ENCODE measurements at regions not wholly inside any gene's neighbourhood (a gene's known extent, or its start where the extent isn't known, plus 50 kb on each side); places are given as distances from the start of the nearest gene placed in this dataset.

GRCh38 chr14:46058964-46059563 is 592.5 kb downstream of the RPL10L start:
- no peak for TF ChIP-seq POLR2A (IDR thresholded peaks at IDR 0.05; ENCODE audit: low read depth, low read length)
- no peak for TF ChIP-seq CTCF (conservative IDR thresholded peaks at IDR 0.05; ENCODE audit: low read depth, low read length)
- no peak for TF ChIP-seq RFX5 (IDR thresholded peaks at IDR 0.05; ENCODE audit: low read depth, low read length)
- TF ChIP-seq CEBPB (IDR thresholded peaks at IDR 0.05; ENCODE audit: low read depth, low read length) = no peak
- no peak for TF ChIP-seq USF2 (IDR thresholded peaks at IDR 0.05; ENCODE audit: low read depth, low read length)
- TF ChIP-seq SMC3 (IDR thresholded peaks at IDR 0.05; ENCODE audit: low read depth, low read length) = no peak
- TF ChIP-seq BHLHE40 (IDR thresholded peaks at IDR 0.05; ENCODE audit: low read depth, low read length) = no peak
- TF ChIP-seq MXI1 (IDR thresholded peaks at IDR 0.05; ENCODE audit: borderline replicate concordance, low read depth, low read length) = no peak
- no peak for TF ChIP-seq MAZ (IDR thresholded peaks at IDR 0.05; ENCODE audit: borderline replicate concordance, low read depth, low read length)
- no peak for TF ChIP-seq RAD21 (IDR thresholded peaks at IDR 0.05; ENCODE audit: low read length)
- no peak for TF ChIP-seq ELK1 (IDR thresholded peaks at IDR 0.05; ENCODE audit: borderline replicate concordance, low read depth, low read length)
- TF ChIP-seq MAFK (IDR thresholded peaks at IDR 0.05; ENCODE audit: low read depth, low read length) = no peak
